ENCODE measurements at regions not wholly inside any gene's neighbourhood (a gene's known extent, or its start where the extent isn't known, plus 50 kb on each side); places are given as distances from the start of the nearest gene placed in this dataset.

DNA sequence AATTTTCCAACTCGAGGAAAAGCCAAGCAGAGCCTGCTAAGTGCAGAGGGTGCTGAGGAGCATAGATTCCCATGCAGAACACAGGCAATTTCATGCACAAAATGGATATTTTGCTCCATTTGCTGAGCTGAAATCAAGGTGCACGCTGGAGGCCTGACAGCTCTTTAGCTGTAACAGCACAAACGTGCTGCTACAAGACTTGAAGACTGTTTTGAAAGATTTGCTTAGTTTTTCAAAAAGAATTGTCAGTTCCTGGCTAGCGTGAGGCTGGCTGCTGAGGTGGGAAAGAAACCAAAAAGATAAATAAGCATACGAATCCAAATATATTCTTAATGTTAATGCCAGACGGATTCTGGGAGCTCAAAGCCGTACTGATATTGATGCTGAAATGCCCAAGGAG, 309.0 kb upstream of the MAF start:
- TF ChIP-seq GLIS3 (CRISPR knock-in tag; IDR thresholded peaks at IDR 0.05) (no peak), OSR1 (CRISPR knock-in tag; IDR thresholded peaks at IDR 0.05) (no peak), ISL1 (CRISPR knock-in tag; IDR thresholded peaks at IDR 0.05) (no peak), ZFP3 (CRISPR knock-in tag; IDR thresholded peaks at IDR 0.05) (no peak), ARNTL (CRISPR knock-in tag; IDR thresholded peaks at IDR 0.05; ENCODE audit: borderline replicate concordance, low read depth) (no peak), TCF4 (CRISPR knock-in tag; IDR thresholded peaks at IDR 0.05; ENCODE audit: borderline replicate concordance) (no peak), ZC3H10 (CRISPR knock-in tag; IDR thresholded peaks at IDR 0.05) (no peak), SNAI2 (CRISPR knock-in tag; IDR thresholded peaks at IDR 0.05) (no peak), POU6F1 (CRISPR knock-in tag; IDR thresholded peaks at IDR 0.05; ENCODE audit: borderline replicate concordance, low read depth) (no peak)
- TF ChIP-seq, protein P1, sequence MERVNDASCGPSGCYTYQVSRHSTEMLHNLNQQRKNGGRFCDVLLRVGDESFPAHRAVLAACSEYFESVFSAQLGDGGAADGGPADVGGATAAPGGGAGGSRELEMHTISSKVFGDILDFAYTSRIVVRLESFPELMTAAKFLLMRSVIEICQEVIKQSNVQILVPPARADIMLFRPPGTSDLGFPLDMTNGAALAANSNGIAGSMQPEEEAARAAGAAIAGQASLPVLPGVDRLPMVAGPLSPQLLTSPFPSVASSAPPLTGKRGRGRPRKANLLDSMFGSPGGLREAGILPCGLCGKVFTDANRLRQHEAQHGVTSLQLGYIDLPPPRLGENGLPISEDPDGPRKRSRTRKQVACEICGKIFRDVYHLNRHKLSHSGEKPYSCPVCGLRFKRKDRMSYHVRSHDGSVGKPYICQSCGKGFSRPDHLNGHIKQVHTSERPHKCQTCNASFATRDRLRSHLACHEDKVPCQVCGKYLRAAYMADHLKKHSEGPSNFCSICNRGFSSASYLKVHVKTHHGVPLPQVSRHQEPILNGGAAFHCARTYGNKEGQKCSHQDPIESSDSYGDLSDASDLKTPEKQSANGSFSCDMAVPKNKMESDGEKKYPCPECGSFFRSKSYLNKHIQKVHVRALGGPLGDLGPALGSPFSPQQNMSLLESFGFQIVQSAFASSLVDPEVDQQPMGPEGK (CRISPR knock-in tag; IDR thresholded peaks at IDR 0.05; ENCODE audit: borderline replicate concordance) = no peak
- TF ChIP-seq, protein P2, sequence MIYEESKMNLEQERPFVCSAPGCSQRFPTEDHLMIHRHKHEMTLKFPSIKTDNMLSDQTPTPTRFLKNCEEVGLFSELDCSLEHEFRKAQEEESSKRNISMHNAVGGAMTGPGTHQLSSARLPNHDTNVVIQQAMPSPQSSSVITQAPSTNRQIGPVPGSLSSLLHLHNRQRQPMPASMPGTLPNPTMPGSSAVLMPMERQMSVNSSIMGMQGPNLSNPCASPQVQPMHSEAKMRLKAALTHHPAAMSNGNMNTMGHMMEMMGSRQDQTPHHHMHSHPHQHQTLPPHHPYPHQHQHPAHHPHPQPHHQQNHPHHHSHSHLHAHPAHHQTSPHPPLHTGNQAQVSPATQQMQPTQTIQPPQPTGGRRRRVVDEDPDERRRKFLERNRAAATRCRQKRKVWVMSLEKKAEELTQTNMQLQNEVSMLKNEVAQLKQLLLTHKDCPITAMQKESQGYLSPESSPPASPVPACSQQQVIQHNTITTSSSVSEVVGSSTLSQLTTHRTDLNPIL (CRISPR knock-in tag; IDR thresholded peaks at IDR 0.05; ENCODE audit: low read depth) = no peak
